NCI-H69 (cell line): ENCODE measurements at regions not wholly inside any gene's neighbourhood (a gene's known extent, or its start where the extent isn't known, plus 50 kb on each side); places are given as distances from the start of the nearest gene placed in this dataset.

Source experiments
- DNase-seq: peaks from one replicate; lab custom pipeline; 2025; lab: John Stamatoyannopoulos, UW

DNA sequence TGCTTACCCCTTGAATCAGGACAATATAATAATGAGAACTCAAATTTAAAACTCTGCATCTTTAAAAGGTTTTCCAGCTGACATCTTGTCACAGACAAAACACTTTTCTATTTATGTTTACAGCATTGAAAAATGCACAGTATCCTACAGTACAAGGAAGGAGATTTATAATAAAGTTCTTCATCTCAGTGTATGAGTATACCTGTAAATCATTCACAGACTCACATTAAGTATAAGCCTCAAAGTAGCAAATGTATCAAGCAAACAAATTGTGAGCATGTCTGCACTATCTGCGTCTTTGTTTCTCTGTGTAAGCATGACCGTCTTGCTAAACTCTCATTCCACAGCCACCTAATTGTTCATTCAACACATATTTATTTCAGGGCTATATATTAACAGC, 52.8 kb downstream of the PPP1R2C start:
- DNase-seq: no peak

DNA sequence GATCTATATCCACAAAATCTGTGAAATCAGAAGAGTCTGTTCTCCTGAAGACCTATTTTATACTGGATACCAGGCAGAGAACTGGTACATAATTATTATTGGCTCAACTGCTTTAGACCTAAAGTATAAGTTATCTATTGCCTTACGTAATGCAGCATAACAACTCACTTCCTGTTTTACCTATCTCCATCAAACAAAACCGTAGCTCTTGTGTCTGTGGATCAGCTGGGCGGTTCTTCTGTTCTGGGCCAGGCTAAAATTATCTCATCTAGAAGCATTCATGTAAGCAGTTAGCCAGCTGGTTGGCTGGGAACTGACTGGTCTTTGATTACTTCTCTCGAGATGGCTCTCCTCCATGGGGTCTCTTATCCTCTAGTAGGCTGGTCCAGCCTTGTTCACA, 57.8 kb downstream of the PPP1R2C start:
- DNase-seq: no peak

DNA sequence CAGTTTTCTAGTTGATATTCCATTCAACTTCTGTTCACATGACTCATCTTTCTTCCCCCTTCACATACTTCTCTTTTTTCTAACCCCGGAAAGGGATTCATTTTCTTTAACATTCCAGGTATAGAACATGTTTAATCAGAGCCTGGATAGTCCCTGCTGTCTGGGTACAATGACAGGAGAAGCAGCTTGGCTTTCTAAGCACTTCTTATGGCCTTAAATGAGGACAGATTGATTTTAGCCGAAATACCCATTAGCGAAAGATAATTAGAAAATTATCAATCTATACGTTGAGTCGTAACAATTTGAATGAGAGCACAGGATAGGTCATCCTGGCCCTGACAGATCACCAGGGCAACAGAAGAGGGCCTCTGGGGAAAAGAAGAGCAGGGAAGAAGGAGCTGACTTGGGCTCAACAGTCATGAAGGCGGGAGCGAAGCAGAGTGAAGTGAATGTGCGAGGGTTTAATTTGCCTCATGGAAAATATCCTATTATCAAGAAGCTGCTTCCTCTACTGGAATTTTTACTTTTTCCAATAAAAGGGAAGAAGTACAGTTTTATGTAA, 62.2 kb downstream of the PPP1R2C start:
- DNase-seq: no peak

DNA sequence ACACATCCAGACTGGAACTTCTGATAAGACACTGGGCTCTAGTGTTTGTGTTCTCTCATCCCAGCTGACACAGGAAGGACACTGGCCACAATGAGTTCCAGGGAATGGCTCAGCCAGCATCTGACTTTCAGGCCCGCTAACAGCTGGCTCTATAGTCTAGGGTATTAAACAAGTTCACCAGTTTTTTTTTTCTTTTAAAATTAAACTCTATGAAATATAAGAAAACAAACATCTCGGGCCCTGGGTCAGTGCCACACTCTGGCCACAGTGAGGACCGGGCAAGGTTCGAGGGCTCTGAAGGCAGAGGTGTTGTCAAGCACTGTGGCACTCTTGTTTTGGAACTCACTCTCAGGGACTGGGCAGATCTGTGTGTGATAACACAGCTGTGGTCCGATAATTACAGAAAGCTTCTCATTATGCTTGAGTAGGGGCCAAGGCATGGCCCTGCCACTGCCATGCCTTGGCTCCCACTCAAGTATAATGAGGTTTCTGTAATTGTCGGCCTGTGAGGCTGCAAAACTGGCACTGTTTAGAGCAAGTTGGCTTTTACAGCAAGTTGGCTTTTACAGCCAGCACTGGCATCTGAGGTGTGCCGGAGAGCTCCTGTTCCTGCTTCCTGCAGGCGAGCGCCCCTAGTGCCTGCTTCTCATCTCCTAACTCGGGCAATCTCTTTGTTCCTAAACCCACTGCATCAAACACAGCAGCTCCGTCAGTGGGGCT, 62.8 kb downstream of the PPP1R2C start:
- DNase-seq: peak; percentile 2

DNA sequence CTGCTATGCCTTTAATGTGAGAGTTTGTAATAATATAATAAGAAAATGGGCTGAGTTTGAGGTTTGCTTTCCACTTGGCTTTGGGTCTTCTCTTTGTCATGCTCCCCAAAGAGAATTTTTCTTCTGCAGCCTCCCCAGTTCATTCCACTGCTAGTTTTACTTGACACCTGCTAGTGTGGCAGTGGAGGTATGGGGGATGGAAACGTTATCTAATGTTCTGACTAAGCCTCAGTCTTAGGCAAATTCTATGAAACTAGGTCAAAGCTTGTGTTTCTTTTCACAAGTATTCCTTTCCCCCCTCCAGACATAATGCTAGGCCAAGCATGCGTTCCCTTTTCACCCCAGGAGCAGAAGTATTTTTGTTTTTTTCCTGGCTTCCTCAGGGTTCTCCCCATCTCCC, 67.5 kb downstream of the PPP1R2C start:
- DNase-seq: no peak

DNA sequence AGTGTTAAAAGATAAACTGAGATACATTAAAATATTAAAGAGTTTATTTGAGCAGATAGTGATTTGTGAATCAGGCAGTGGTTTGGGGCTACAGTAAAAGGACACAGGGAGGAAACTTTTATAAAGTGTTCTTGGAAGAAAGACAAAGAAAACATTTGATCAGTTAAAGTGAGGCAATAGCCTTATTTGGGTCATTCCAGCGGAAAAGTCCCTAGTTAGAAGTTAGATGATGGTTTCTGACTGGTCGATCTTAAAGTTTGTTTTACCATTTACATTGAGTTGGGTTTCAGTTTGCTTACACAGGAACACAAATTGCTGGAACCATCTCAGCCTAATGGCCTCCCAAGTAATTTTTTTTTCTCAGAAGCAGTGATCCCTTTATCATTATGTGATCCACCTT, 69.7 kb downstream of the PPP1R2C start:
- no peak for DNase-seq

DNA sequence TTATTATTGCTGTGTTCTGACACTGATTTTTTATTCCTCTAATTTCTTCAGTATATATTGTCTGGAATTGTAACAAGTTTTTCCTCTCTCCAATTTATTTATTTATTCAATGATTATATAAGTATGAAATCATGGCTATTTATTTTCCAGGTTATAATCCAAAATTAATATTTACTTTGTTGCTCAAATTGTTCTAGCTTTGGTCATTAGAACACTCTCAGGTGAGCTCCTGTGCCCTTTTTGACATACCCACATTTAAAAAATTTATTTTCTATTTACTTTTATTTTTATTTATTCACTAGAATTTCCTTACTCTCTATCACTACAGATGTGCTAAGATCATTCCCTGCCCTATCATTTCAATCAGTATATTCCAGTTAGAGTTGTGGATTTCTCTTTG, 70.2 kb downstream of the PPP1R2C start:
- no peak for DNase-seq

DNA sequence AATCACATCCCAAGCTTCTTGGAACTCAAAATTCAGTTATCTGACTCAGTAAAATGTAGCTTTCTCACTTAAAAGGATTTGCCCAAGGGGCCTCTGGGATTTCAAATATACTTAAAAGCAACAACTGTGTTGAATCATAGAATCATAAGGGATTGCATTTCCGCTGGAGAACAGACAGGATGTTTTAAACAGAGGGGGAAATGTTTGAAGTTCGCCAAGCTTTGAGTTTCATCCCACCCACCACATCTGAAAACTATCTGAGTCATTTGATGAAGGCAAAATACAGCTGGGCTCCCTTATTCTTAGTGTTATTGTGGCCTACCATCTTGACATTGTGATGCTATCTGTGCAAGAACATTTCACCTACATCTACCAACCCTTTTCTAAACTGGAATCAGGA, 73.5 kb downstream of the PPP1R2C start:
- no peak for DNase-seq

DNA sequence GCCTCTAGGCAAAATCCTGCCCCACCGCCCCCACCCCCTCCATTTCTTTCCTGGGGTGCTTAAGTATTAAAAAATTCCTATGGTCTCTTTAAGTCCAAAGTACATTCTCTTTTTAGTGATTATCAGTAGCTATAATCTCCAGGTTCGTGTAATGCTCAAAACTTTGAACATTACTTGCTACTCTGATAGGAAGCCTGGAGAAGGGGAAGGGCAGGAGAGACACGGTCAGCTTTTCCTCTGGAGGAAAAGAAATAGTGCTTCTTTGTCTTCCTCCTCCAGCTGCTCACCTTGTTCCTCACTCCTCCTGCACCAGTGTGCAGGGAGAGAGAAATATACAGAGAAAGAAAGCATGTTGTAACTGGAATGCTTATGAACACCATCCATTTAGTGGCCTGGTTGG, 80.4 kb downstream of the PPP1R2C start:
- no peak for DNase-seq

DNA sequence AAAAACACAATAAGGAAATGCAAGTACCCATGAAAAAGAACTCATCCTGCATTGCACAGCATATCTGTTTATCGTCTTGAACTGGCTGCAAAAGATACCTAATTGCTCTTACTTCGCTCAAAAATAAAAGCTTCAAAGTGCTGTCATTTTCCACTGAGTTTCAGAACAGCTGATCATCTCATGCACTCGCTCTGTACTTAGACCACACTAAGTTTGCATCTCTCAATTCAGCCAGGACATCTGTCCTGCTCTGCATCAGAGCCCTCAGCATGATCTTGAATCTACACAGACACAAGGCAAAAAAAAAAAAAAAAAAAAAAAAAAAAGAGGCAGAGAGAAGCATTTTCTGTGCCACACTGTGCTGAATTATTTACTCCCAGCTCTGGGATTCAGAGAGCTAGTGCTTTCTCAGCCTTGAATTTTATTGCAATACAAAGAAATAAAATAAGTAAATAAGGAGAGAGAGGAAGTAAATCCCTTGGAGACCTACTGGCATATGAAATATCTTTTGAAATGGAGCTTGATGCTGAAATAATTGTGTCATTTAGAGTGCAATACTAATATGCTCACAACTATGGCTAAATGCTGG, 81.3 kb downstream of the PPP1R2C start:
- DNase-seq: no peak

DNA sequence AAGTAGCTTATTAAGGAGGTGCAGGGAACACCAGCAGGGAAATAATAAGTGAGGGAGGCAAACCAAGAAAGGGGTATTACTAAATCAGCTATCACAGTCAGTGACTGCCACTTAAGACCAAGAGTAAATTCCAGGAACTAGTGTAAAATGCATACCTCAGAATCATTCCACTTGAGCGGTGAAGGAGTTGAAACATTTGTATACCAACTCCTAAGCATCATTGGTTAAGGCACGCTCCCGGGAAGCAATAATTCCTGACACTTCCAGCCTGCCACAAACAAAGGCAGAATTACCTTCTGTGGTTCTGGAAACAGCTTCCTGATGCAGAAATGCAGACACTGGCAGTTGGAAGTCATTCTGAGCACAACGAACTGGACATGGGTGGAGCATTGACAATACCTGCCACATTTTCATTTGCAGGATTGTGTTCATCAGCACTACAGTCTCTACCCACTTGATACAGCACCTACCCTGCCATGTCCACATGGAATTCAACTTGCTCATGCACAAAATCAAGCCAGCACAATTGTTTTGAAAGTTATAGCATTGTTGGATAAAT, 82.1 kb downstream of the PPP1R2C start:
- DNase-seq: no peak

DNA sequence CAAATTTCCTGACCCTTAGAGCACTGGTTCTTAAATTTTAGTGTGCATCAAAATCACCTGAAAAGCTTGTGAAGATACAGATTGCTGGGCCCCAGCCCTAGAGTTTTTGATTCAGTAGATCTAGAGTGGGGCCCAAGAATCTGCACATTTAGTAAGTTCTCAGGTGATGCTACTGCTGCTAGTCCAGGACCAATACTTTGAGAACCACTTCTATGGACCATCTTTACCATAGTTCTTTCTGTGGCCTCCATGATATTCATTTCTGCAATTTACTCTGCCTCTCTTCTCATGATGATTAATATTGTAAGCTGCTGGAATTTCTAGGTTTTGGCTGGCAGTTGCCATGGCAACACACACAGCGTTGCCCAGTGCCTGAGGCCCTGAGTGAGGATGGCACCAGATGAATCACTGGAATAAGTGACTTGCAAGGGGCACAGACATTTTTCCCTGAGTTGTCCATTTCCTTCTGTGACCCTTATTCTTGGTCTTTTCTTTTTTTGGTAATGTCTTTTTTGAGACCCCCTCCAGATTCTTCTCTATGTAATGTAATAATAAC, 83.6 kb downstream of the PPP1R2C start:
- no peak for DNase-seq

DNA sequence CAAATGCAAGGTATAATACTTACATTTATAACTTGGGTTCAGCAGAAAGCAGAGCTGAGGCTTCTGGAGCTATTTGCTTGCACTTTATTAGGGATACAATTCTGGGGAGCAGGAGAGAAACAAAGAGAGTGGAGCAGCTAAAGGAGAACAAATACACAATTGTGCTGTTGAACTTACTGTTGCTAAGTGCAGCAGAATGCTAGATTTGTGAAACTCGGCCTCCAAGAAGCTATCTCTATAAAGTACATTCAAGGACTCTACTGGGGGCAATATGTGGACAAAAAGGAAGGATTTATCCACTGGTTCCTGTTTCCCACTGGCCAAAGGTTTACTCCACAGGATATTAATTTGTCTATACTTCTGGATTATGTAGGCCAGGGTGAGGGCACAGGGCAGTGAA, 86.8 kb downstream of the PPP1R2C start:
- no peak for DNase-seq

DNA sequence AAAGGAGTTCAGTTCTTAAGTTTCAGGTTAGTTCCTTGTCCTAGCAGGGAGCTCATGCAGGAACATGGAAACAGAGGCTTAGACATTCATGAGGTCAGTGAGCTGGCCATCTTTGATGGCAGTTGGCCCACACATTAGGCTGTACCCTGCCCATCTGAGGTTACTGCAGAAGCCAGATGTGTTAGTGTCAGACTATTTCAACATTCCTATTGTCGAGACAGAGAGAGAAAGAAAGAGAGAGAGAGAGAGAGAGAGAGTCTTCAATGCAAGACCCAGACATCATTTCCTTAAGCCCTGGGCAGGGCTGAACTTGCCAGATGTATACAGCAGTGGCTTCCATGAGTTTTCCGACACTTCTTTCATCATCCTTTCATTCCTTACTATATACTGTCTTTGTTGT, 91.3 kb downstream of the PPP1R2C start:
- DNase-seq: no peak

DNA sequence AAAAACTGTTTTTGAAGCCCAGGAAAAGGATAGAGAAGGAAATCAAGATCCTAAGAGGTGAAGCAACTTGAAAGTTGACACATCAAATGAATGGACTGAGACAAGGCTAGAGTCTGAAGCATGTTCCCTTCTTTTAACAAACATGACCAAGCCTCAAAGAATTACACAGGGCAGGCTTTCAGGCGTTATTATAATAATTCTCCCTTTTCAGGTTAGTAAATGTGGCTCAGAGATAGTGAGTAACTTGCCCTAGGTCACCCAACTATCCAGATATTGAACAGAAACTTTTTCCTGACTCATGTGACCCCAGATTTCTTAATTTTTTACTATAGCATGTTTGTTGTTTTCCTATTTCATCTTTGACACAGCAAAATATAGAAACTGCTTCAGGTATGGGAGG, 91.7 kb downstream of the PPP1R2C start:
- DNase-seq: no peak

DNA sequence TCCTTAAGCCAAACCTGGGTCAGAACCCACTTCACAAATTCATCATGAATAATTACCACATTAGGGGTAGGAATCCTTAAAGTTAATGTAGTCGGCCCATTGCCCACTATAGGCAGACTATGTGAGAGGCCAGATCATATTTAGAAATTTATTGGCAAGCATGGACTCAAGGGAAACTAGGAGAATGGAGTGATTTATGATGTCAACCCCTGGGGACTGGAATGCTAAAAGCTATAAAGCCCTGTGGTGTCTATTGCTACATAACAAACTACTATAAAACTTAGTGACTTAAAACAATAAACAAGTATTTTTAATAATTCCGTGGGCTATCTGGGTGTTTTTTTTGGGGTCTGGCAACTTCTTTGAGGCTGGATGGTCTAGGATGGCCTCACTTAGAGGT, 93.9 kb downstream of the PPP1R2C start:
- DNase-seq: no peak

DNA sequence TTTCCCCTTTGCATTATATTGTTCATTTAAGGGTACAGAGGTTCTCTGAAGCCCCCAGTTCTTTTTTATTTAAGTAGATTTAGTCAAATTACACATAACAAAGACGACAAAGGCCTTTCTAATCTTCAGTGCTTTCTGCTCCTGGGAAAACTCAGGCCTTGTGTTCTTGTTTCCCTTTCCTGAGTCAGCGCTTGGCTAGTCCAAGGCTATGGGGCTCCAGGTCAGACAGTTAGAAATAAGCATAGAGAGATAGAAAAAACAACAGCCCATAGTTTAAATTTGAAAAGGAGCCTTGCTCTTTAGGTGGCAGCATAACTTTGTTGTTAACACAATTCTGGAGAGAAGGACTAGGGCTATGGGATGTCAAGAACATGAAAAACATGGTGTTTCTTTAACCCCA, 97.3 kb downstream of the PPP1R2C start:
- DNase-seq: no peak

DNA sequence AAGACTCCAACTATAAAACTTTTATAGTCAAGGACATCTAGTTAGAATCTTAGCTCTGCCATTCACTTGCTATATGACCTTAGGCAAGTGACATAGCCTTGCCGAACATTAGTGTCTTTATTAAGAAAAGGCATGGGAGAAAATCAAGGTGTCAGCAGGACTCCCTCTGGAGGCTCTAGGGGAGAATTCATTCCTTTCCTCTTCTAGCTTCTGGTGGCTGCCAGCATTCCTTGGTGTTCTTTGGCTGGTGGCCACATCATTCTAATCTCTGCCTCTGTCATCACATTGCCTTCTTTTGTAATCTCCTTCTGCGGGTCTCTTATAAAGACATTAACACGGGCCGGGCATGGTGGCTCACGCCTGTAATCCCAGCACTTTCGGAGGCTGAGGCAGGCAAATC, 99.8 kb downstream of the PPP1R2C start:
- no peak for DNase-seq

DNA sequence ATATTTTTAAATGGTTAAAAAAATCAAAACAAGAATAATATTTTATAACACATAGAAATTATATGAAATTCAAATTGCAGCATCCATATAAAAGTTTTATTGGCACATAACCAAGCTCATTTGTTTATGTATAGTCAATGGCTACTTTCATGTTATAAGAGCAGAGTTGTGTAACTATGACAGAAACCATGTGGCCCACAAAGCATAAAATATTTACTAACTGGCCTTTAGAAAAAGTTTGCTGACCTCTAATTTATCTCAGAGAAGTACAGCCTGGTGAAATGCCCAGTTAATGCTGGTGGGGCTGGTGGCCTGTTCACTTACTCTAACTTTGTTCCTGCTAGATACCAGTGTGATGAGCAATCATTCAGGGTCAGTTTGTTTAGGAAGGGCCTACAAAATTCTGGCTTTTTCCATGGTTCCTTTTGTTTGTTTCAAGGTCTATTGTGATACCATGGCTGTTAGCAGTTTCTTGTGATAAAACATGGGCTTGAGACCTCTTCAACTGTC, 104.6 kb downstream of the PPP1R2C start:
- DNase-seq: no peak

DNA sequence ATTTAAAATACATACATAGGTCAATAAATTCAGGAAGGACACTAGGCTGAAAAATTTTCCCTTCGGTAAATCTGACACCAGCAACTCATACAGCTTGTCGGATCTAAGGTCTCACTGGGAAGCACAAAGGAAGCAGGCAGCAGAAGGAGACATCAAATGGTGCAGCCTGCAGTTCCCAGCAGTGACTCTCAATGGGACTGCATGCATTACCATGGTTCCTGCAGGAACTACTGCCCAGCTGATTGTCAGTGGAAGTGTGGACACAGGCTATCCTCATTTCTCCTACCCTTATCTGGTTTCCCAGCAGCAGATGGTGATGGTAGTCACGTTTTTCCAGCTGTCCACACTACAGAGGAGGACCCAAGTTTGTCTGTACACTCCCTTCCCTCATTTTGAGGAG, 113.3 kb downstream of the PPP1R2C start:
- no peak for DNase-seq

DNA sequence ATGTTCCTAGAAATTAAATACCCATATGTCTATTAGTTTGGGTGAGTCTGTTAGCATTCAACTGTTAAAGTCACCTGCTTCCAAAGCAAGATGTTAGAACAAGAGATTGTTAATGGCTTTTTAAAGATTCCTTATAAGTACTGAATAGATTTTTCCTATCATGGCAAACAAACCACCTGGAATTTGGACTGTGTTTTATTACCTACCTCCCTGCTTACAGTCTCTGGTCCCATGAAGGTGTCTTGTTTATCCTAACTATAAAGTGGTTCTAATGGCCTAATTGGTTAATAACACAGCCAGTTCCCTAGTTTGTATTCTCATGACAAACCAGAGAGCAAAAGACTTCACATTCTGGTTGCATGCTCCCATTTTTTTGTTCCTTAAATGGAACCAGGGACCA, 149.5 kb downstream of the PPP1R2C start:
- no peak for DNase-seq

DNA sequence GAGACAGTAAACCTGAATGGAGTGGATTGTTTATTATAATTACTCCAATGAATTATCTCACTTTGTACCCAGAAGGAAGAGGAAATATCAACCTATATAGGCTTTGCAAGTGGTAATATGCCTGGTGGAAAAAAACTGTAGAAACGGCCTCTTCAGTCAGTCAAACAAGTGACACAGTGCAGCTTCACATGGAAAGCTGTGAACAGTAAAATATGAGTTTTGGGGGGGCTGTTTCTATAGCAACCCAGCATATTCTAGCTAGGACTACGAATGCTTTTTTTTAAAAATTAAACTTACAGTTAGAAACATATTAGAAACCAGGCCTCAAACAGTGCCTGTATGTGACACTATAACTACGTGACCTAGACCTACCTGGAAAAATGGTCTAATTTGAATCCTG, 150.1 kb downstream of the PPP1R2C start:
- no peak for DNase-seq

DNA sequence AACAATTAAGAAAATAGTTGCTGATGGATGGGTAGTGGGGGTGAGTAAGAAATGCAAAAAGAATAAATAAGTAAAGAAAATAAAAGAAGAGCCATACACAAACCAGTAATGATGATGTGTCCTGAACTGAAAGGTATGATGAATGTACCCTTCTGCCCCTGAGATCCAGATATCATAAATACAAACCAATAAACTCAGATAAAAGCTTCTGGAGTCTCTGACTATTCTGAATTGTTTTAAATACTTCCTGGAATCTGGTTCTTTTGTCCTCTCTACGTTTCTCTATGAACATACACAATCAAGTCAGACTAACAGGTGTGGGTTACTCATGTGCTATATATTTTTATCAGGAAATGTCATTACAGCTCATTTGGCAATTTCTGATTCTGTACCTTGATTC, 153.4 kb downstream of the PPP1R2C start:
- no peak for DNase-seq
